ENCODE measurements at regions not wholly inside any gene's neighbourhood (a gene's known extent, or its start where the extent isn't known, plus 50 kb on each side); places are given as distances from the start of the nearest gene placed in this dataset.
"Not testable (repeated sequence)": the region's sequence is repeated elsewhere in the genome, so short reads cannot be mapped to it uniquely, and the experiment has no call there.

DNA sequence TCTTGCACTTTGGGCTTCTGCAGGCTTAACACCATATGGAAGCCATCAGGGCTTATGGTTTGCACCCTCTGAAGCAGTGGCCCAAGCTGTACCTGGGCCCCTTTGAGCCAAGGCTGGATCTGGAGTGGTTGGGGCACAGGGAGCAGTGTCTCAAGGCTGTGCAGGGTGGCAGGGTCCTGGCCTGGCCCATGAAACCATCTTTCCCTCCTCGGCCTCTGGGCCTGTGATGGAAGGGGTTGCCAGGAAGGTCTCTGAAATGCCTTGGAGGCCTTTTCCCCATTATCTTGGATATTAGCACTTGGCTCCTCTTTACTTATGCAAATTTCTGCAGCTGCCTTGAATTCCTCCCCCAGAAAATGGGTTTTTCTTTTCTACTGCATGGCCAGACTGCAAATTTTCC, 134.7 kb upstream of the USP9X start:
- DNase-seq: no peak

- DNase-seq: not testable (repeated sequence)
Measured at GRCh38 chrX:40951407-40951806, 133.8 kb upstream of the USP9X start.

GRCh38 chrX:40952855-40953254, 132.4 kb upstream of the USP9X start:
- DNase-seq: no peak

GRCh38 chrX:40953369-40953768, 131.9 kb upstream of the USP9X start:
- no peak for DNase-seq

- DNase-seq: no peak
Measured at GRCh38 chrX:40960041-40960440, 125.2 kb upstream of the USP9X start.

GRCh38 chrX:40962793-40963407, 122.3 kb upstream of the USP9X start:
- no peak for DNase-seq

DNA sequence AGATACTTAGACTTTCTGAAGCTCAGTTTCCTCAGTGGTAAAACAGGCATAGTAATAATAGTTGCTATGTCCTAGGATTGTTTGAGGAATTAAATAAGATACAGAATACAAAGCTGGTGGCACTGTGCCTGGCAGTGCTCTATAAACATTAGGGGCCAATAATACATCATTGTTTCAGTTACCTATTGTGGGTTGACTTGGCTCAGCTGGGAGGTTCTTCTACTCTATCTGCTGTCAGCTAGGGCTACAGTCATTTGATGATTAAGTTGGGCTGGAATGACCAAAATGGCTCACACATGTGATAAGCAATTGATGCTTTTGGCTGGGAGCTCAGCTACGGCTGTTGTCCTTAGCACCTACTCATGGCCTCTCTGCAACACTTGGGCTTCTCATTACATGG, 121.2 kb upstream of the USP9X start:
- DNase-seq: no peak

DNA sequence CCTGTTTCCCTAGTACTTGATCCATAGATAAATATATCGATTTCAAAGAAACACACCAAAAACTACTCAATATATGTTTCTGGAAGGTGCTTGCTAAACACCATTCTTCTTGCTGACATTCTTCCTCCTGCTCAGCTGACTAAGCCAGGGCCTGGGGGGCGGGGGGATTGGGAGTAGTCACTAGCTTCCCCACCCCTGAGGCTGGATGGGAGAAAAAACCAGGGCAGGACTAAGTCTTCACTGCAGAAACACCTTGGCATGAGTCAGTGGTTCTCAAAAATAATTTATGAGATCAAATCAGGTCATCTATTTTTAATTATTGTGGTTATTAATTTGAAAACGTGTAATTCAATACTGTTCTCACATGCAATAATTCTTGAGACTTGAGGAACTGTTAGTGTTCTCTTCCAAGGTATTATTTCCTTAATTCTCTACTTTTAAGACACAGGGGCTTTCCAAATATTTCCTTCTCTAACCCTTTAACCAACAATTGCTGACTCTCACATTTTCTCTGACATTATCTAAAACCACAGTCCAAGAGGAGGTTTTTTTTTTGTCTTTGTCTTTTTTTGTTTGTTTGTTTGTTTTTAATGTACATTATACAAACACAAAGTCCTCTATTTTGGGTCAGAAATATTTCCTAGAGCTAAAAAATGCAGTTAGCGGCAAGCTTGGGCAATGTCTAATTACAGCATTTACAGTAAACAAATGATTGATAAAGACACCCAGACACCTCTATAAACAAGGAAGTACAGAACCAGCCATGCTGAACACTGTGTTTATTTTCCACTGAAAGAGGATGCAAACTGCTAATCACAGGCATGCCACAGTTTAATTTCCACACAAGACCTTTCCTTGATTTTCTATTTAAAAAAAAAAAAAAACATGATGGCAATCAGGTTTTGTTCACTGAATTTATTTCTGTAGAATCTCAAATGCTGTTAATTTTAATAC, 120.3 kb upstream of the USP9X start:
- DNase-seq: no peak

DNA sequence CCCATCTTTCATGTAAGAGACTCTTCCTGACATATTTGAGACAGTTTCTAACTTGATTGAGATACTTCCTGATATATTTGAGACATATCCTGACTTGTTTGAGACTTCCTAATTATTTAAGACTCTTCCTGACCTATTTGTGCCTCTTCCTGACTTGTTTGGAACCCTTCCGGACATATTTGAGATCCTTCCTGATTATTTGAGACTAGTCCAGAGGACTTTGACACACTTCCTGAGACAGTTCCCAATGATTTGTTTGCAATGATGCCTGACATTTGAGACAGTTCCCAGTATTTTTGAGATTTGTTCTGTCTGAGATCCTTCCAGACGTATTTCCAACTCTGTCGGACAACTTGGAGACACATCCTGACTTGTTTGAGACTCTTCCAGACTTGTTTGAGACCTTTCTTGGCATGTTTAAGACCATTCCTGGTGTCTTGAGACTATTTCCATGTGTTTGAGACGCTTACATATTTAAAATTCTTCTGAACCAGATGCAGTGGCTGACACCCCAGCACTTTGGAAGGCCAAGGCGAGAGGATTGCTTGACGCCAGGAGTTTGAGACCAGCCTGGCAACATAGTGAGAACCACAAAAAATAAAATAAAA, 118.9 kb upstream of the USP9X start:
- DNase-seq: no peak

- DNase-seq: no peak
Measured at GRCh38 chrX:40968180-40968579, 117.1 kb upstream of the USP9X start.

GRCh38 chrX:40971736-40972135, 113.5 kb upstream of the USP9X start:
- DNase-seq: no peak

- no peak for DNase-seq
Measured at GRCh38 chrX:40973619-40974018, 111.6 kb upstream of the USP9X start.

DNA sequence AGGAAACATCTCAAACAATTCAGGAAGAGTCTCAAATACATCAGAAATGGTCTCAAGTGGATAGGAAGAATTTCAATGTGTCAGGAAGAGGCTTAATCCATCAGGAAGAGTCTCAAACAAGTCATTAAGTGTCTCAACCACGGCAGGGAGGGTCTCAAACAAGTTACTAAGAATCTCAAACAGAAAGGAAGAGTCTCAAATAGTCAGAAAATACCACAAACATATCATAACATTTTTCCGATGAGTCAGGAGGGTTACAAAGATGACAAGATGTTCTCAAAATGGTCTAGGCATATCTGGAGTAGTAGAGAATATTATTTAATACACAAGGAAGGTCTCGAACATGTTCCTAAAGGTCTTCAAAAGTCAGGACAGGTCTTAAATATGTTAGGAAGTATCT, 109.3 kb upstream of the USP9X start:
- DNase-seq: peak; percentile 22

- peak; percentile 65 for DNase-seq
Measured at GRCh38 chrX:40976981-40977380, 108.3 kb upstream of the USP9X start.

- no peak for DNase-seq
Measured at GRCh38 chrX:40984962-40985361, 100.3 kb upstream of the USP9X start.

GRCh38 chrX:40987413-40987812, 97.8 kb upstream of the USP9X start:
- DNase-seq: no peak

- no peak for DNase-seq
Measured at GRCh38 chrX:40988100-40988499, 97.1 kb upstream of the USP9X start.

DNA sequence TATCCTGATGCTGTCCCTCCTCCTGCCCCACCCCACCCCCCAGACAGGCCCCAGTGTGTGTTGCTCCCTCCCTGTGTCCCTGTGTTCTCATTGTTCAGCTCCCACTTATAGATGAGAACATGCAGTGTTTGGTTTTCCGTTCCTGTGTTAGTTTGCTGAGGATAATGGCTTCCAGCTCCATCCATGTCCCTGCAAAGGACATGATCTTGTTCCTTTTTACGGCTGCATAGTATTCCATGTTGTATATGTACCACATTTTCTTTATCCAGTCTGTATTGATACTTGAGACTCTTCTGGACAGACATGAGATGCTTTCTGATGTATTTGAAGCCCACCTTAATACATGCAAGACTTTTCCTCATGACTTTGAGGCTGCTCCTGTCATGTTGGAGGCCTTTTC, 91.8 kb upstream of the USP9X start:
- not testable (repeated sequence) for DNase-seq

- peak; percentile 80 for DNase-seq
Measured at GRCh38 chrX:40996886-40997530, 88.2 kb upstream of the USP9X start.

GRCh38 chrX:40998123-40998522, 87.1 kb upstream of the USP9X start:
- no peak for DNase-seq

DNA sequence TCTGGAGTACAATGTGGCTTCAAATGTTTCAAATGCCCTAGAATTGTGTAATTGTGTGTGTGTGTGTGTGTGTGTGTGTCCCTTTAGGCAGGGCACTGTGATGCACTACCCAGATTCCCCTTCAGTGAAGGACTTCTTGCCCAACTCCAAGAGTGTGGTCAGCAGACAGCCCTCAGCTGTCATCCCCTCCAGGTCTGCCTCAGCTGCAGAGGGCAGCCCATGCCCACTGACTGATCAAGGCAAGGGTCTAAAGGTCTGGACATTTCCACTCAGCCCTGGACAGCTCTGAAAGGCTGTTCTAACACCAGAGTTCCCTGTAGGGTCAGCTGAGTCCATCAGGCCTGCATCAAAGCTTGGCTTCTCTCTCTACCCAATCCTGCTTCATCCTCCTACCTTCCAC, 83.9 kb upstream of the USP9X start:
- no peak for DNase-seq

DNA sequence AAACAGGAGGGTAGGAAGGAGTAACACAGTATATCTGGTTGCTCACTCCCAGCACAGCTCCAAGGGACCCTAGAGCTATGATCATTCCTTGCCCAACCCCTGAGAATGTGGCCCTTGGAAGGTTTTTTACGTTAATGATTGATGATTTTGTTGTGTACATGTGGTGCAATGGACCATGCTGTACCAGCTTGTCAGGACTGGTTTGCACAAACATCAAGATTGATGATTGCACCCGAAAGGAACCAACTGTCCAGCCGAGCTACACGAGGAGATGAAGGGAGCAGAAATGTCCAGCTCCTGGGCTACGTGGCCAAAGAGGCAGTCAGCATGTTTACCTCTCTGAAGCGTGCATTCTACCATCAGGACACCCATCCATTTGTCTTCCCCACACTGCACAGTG, 83.2 kb upstream of the USP9X start:
- no peak for DNase-seq
